ENCODE measurements at regions not wholly inside any gene's neighbourhood (a gene's known extent, or its start where the extent isn't known, plus 50 kb on each side); places are given as distances from the start of the nearest gene placed in this dataset.

DNA sequence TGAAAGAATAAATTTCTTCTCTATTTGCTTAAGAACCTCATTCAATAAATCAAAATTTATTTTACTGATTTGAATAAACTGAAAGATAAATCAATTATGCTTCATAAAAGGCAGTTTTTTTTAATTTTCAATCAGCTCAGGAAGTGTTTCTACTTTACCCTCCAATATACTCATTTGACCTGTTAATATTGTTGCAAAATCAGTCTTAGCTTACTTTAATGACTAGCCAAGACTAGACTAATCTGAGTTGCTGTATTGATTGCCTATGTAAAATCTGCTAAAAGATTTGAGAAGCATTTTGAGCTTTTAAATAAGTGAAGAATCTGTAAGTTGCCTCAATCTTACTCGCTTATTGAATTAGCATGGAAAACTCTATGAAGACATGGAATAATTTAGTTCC lies 179.1 kb upstream of the LYPLAL1 start:
- Histone ChIP-seq H3K9me3 (no peaks in the 10 kb centered on the region), H3K27ac (no peak overlapping the region), H3K4me3 (no peak overlapping the region), H3K4me1 (no peaks in the 10 kb centered on the region), H3K4me2 (no peak overlapping the region)
- 89% methylated on average over 1 of the region's 1 CpG for WGBS (ENCODE audit: missing lambda C conversion rate)
- ChIA-PET POLR2A (interaction anchor here (0.7 kb wide), 1 partner anchor 650 kb away, joined by 3 read pairs; no protein-coding TSS in a partner anchor), CTCF (interaction anchor here (0.6 kb wide), 1 partner anchor 590 kb away, joined by 3 read pairs; no protein-coding TSS in a partner anchor)
- DNase-seq (ENCODE audit: low read depth in 1 of 2, low spot score in 1 of 2) = no peak
- no peak for FAIRE-seq
- TF ChIP-seq NFE2L2 (conservative IDR thresholded peaks at IDR 0.05; ENCODE audit: low read length) (no peak), BHLHE40 (IDR thresholded peaks at IDR 0.05; ENCODE audit: low read depth, low read length) (no peak), HOXB13 (CRISPR knock-in tag; IDR thresholded peaks at IDR 0.05; ENCODE audit: low read depth) (no peak), HDAC2 (IDR thresholded peaks at IDR 0.05) (no peak), CHD4 (IDR thresholded peaks at IDR 0.05; ENCODE audit: borderline replicate concordance) (no peak), MYC (IDR thresholded peaks at IDR 0.05; ENCODE audit: borderline replicate concordance, low read length) (no peak), MAFK (IDR thresholded peaks at IDR 0.05; ENCODE audit: partially characterized antibody) (no peak), FOXS1 (CRISPR knock-in tag; IDR thresholded peaks at IDR 0.05) (no peak), KDM1A (IDR thresholded peaks at IDR 0.05; ENCODE audit: low read depth) (no peak), EP300 (IDR thresholded peaks at IDR 0.05) (no peak), JUNB (IDR thresholded peaks at IDR 0.05) (no peak), NR3C1 (IDR thresholded peaks at IDR 0.05) (no peak), NPAS2 (CRISPR knock-in tag; IDR thresholded peaks at IDR 0.05; ENCODE audit: borderline replicate concordance) (no peak), HOXB5 (CRISPR knock-in tag; IDR thresholded peaks at IDR 0.05) (no peak), HOXA7 (CRISPR knock-in tag; IDR thresholded peaks at IDR 0.05) (no peak), ZFP36 (IDR thresholded peaks at IDR 0.05; ENCODE audit: borderline replicate concordance, partially characterized antibody) (no peak)
- TF ChIP-seq, protein P1, sequence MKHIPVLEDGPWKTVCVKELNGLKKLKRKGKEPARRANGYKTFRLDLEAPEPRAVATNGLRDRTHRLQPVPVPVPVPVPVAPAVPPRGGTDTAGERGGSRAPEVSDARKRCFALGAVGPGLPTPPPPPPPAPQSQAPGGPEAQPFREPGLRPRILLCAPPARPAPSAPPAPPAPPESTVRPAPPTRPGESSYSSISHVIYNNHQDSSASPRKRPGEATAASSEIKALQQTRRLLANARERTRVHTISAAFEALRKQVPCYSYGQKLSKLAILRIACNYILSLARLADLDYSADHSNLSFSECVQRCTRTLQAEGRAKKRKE (CRISPR knock-in tag; IDR thresholded peaks at IDR 0.05; ENCODE audit: low read depth) = no peak
- TF ChIP-seq, protein P2, sequence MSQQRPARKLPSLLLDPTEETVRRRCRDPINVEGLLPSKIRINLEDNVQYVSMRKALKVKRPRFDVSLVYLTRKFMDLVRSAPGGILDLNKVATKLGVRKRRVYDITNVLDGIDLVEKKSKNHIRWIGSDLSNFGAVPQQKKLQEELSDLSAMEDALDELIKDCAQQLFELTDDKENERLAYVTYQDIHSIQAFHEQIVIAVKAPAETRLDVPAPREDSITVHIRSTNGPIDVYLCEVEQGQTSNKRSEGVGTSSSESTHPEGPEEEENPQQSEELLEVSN (IDR thresholded peaks at IDR 0.05; ENCODE audit: borderline replicate concordance, low read depth) = no peak
- TF ChIP-seq, protein P3, sequence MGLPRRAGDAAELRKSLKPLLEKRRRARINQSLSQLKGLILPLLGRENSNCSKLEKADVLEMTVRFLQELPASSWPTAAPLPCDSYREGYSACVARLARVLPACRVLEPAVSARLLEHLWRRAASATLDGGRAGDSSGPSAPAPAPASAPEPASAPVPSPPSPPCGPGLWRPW (IDR thresholded peaks at IDR 0.05) = no peak
- ATAC-seq = no peak

DNA sequence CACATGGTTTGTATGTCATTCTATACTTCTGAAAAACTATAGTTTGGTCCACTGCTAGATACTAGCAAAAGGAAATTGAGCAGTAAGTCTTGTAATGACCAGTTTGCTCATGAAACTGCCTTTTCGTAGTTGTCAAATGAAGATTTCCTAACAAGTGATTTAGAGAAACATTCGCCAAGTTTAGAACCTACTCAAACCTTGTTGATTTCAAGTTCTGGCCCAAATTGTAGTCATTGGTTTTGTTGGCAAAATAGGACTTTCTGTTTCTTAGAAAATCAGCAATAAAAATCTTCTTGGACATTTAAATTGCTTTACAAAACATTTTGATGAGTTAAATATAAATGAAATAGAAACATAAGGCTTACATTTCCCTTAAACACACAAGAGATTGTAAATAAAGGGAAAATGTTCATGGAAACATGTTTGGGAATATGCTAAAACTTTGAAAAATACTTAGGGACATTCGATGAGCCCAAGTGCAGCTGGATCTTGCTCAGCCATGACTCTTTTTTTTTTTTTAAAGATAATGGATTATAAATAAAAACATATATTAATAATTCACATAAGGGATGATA lies 178.5 kb upstream of the LYPLAL1 start:
- DNase-seq (ENCODE audit: low read depth in 1 of 2, low spot score in 1 of 2) (no peak), FAIRE-seq (peak; percentile 39), ATAC-seq (no peak)
- ChIA-PET CTCF (no interaction called here), POLR2A (no interaction called here)
- H3K4me2 ChIP-seq = no peak overlapping the region
- H3K27ac ChIP-seq = no peak overlapping the region
- H3K4me1 ChIP-seq = peaks cover 2% of the 10 kb centered on the region
- TF ChIP-seq KDM5A (IDR thresholded peaks at IDR 0.05) (no peak), HDAC2 (IDR thresholded peaks at IDR 0.05) (no peak), JUN (IDR thresholded peaks at IDR 0.05) (no peak), ZNF302 (CRISPR knock-in tag; IDR thresholded peaks at IDR 0.05) (no peak), SMC3 (IDR thresholded peaks at IDR 0.05) (no peak), JUNB (IDR thresholded peaks at IDR 0.05) (no peak), HEYL (CRISPR knock-in tag; IDR thresholded peaks at IDR 0.05) (no peak), NPAS2 (CRISPR knock-in tag; IDR thresholded peaks at IDR 0.05; ENCODE audit: borderline replicate concordance) (no peak), TFCP2L1 (CRISPR knock-in tag; IDR thresholded peaks at IDR 0.05) (no peak), POLR2AphosphoS2 (conservative IDR thresholded peaks at IDR 0.05; ENCODE audit: low read length) (no peak), RFX5 (IDR thresholded peaks at IDR 0.05) (no peak), ZC3H11A (IDR thresholded peaks at IDR 0.05) (no peak), POLR2A (IDR thresholded peaks at IDR 0.05; ENCODE audit: low read length) (no peak), TP53 (CRISPR knock-in tag; IDR thresholded peaks at IDR 0.05) (no peak), CHD2 (IDR thresholded peaks at IDR 0.05; ENCODE audit: low read length, partially characterized antibody) (no peak)
- TF ChIP-seq, protein P4, sequence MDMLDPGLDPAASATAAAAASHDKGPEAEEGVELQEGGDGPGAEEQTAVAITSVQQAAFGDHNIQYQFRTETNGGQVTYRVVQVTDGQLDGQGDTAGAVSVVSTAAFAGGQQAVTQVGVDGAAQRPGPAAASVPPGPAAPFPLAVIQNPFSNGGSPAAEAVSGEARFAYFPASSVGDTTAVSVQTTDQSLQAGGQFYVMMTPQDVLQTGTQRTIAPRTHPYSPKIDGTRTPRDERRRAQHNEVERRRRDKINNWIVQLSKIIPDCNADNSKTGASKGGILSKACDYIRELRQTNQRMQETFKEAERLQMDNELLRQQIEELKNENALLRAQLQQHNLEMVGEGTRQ (IDR thresholded peaks at IDR 0.05) = no peak
- TF ChIP-seq, protein P5, sequence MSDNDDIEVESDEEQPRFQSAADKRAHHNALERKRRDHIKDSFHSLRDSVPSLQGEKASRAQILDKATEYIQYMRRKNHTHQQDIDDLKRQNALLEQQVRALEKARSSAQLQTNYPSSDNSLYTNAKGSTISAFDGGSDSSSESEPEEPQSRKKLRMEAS (IDR thresholded peaks at IDR 0.05) = no peak
- TF ChIP-seq, protein P2 (IDR thresholded peaks at IDR 0.05; ENCODE audit: borderline replicate concordance, low read depth) = no peak
- no peak overlapping the region for H3K4me3 ChIP-seq
- 69% methylated on average over 3 of the region's 3 CpGs for WGBS (ENCODE audit: missing lambda C conversion rate)
- no peaks in the 10 kb centered on the region for H3K9me3 ChIP-seq
